ENCODE measurements at regions not wholly inside any gene's neighbourhood (a gene's known extent, or its start where the extent isn't known, plus 50 kb on each side); places are given as distances from the start of the nearest gene placed in this dataset.

- no peak for TF ChIP-seq CTCF (IDR thresholded peaks at IDR 0.05; ENCODE audit: low read depth, low read length, missing input control)
- TF ChIP-seq FOXA2 (IDR thresholded peaks at IDR 0.05) = no peak
- no peak for TF ChIP-seq RAD21 (IDR thresholded peaks at IDR 0.05)
These were observed 1153.6 kb downstream of the FLRT2 start for GRCh38 chr14:86683561-86683960.
